ENCODE measurements at regions not wholly inside any gene's neighbourhood (a gene's known extent, or its start where the extent isn't known, plus 50 kb on each side); places are given as distances from the start of the nearest gene placed in this dataset.

DNA sequence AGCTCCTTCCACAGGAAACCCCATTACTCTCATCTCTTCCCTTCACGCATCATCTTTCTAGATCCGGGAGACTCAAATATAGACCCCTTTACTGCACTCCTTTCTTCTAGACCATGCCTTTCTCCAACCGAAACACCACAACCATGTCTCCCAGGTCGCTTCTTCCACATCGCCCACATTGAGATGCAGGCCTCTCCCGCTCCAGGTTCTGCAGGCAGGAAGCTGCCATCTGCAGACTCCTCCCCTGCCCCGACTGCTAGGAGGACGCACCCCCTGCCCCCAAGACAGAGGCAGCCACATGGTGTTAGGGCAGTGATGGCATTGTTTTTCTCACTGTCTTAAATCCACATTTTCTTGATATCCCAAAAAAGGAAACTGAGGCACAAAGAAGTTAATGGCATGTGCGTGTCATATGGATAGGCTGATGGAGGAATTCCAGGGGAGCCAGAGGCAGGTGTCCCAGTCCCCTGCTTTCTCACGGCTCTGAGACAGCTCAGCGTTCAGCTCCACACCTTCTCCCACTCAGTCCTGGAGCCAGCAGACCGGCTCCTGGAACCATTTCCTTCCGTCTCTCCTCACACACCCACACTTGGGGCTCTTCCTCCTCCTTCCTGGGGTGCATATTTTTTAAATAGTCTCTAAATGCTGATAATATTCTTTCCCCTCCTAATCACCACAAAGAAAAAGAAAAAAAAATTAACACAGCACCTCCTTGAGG, 438.4 kb downstream of the EIPR1 start:
- ChIA-PET CTCF (no interaction called here), SMC1A (ENCODE audit: uncharacterized antibody, unreplicated experiment) (no interaction called here), POLR2A (no interaction called here), RAD21 (ENCODE audit: unreplicated experiment) (no interaction called here)
- 60% methylated on average over 12 of the region's 13 CpGs for WGBS (ENCODE audit: insufficient coverage, insufficient replicate concordance, low lambda C conversion rate, missing lambda C conversion rate)
- Histone ChIP-seq H3K79me2 (ENCODE audit: control insufficient read depth, insufficient read depth, low read length) (no peaks in the 10 kb centered on the region), H3K4me1 (ENCODE audit: control insufficient read depth, insufficient read depth, low read length) (no peaks in the 10 kb centered on the region), H3K4me3 (no peak overlapping the region), H2AFZ (ENCODE audit: control insufficient read depth, low read depth, low read length) (no peak overlapping the region), H3K27me3 (replicated peaks in 1 of 2; ENCODE audit: control insufficient read depth in 2 of 2, insufficient read depth in 2 of 2, low read length in 1 of 2) (no peaks in the 10 kb centered on the region), H3K36me3 (ENCODE audit: control insufficient read depth in 2 of 2, insufficient read depth in 2 of 2, low read length in 1 of 2) (no peaks in the 10 kb centered on the region), H3K9ac (ENCODE audit: control insufficient read depth, insufficient read depth, low read length) (no peak overlapping the region), H3K4me2 (ENCODE audit: control insufficient read depth, insufficient read depth) (no peak overlapping the region), H4K20me1 (ENCODE audit: control insufficient read depth, insufficient read depth) (no peaks in the 10 kb centered on the region), H3K27ac (ENCODE audit: control insufficient read depth, insufficient read depth) (no peak overlapping the region), H3K9me3 (replicated peaks; ENCODE audit: control insufficient read depth, insufficient read depth, low read length) (peaks cover 2% of the 10 kb centered on the region; the same call in 1 of the 3 replicates)
- intact Hi-C loops (cut with micrococcal nuclease; ENCODE audit: unreplicated experiment) (no loop called here), in situ Hi-C loops (cut with MboI) (no loop called here)
- DNase-seq (ENCODE audit: low read depth, low spot score) (no peak), ATAC-seq (no peak), FAIRE-seq (no peak)
- no TSS peak for BruUV-seq (replicated peaks)
- TF ChIP-seq, protein P1, sequence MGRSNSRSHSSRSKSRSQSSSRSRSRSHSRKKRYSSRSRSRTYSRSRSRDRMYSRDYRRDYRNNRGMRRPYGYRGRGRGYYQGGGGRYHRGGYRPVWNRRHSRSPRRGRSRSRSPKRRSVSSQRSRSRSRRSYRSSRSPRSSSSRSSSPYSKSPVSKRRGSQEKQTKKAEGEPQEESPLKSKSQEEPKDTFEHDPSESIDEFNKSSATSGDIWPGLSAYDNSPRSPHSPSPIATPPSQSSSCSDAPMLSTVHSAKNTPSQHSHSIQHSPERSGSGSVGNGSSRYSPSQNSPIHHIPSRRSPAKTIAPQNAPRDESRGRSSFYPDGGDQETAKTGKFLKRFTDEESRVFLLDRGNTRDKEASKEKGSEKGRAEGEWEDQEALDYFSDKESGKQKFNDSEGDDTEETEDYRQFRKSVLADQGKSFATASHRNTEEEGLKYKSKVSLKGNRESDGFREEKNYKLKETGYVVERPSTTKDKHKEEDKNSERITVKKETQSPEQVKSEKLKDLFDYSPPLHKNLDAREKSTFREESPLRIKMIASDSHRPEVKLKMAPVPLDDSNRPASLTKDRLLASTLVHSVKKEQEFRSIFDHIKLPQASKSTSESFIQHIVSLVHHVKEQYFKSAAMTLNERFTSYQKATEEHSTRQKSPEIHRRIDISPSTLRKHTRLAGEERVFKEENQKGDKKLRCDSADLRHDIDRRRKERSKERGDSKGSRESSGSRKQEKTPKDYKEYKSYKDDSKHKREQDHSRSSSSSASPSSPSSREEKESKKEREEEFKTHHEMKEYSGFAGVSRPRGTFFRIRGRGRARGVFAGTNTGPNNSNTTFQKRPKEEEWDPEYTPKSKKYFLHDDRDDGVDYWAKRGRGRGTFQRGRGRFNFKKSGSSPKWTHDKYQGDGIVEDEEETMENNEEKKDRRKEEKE (IDR thresholded peaks at IDR 0.05): no peak
- TF ChIP-seq CHD4 (IDR thresholded peaks at IDR 0.05) (no peak), RAD21 (IDR thresholded peaks at IDR 0.05; ENCODE audit: insufficient read depth, low read depth, low read length) (no peak), JUND (IDR thresholded peaks at IDR 0.05; ENCODE audit: low read depth, low read length) (no peak), KAT2A (conservative IDR thresholded peaks at IDR 0.05; ENCODE audit: control insufficient read depth, low read depth, low read length) (no peak)

Data from GM12878 (cell line).